ENCODE measurements at regions not wholly inside any gene's neighbourhood (a gene's known extent, or its start where the extent isn't known, plus 50 kb on each side); places are given as distances from the start of the nearest gene placed in this dataset.

DNA sequence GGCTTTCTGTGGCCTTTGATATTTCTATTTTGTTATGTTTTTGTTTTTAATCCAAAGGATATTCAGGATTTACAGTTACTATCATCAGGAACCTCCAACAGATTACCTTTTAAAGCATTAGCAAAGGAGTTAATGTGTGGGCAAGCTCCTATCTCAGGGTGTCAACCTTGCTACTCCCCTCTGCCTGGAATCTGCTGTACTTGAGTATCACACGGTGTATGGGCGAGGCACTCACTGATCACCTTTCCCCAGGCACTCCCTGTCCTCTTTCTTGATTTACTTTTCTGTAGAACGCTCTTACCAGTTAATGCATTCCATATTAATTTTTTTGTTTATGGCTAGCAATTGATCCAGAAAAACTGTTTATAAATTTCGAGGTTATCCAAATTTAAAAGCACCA lies 117.0 kb upstream of the GAS1 start:
- TF ChIP-seq, protein P1, sequence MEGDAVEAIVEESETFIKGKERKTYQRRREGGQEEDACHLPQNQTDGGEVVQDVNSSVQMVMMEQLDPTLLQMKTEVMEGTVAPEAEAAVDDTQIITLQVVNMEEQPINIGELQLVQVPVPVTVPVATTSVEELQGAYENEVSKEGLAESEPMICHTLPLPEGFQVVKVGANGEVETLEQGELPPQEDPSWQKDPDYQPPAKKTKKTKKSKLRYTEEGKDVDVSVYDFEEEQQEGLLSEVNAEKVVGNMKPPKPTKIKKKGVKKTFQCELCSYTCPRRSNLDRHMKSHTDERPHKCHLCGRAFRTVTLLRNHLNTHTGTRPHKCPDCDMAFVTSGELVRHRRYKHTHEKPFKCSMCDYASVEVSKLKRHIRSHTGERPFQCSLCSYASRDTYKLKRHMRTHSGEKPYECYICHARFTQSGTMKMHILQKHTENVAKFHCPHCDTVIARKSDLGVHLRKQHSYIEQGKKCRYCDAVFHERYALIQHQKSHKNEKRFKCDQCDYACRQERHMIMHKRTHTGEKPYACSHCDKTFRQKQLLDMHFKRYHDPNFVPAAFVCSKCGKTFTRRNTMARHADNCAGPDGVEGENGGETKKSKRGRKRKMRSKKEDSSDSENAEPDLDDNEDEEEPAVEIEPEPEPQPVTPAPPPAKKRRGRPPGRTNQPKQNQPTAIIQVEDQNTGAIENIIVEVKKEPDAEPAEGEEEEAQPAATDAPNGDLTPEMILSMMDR (IDR thresholded peaks at IDR 0.05), result no peak
- no peak for TF ChIP-seq POLR2A (IDR thresholded peaks at IDR 0.05; ENCODE audit: low read depth)
- TF ChIP-seq EP300 (IDR thresholded peaks at IDR 0.05), result no peak
- no peak for TF ChIP-seq POLR2AphosphoS5 (IDR thresholded peaks at IDR 0.05)

All from esophagus muscularis mucosa (tissue), 4 donors.